ENCODE measurements at regions not wholly inside any gene's neighbourhood (a gene's known extent, or its start where the extent isn't known, plus 50 kb on each side); places are given as distances from the start of the nearest gene placed in this dataset.

DNA sequence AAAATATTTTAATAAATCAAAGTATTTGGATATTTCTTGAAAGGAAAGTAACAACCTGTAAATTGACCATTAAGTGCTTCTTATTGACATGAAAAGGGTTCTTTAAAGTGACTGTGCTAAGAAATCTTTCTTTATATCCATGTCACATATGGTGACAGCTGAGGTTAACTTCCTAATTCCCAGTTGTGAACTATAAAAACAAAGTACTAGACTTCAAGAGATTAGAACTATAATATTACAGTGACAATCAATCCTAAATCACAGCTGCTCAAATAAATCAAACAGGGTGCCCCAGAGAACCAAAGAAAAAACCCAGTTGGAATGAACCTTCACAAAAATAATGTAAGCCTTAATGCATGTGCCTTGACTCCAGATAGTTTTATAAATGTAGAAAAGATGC, 332.6 kb upstream of the PDE4D start:
- TF ChIP-seq ZNF616 (CRISPR knock-in tag; IDR thresholded peaks at IDR 0.05; ENCODE audit: low read depth) (no peak), CBX5 (CRISPR knock-in tag; IDR thresholded peaks at IDR 0.05; ENCODE audit: borderline replicate concordance) (no peak), ZNF350 (CRISPR knock-in tag; IDR thresholded peaks at IDR 0.05; ENCODE audit: borderline replicate concordance, low read depth) (no peak), ZBTB1 (CRISPR knock-in tag; IDR thresholded peaks at IDR 0.05; ENCODE audit: borderline replicate concordance) (no peak), ZNF124 (CRISPR knock-in tag; IDR thresholded peaks at IDR 0.05) (no peak)
- TF ChIP-seq, protein P1, sequence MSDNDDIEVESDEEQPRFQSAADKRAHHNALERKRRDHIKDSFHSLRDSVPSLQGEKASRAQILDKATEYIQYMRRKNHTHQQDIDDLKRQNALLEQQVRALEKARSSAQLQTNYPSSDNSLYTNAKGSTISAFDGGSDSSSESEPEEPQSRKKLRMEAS (IDR thresholded peaks at IDR 0.05) = no peak
- TF ChIP-seq, protein P2, sequence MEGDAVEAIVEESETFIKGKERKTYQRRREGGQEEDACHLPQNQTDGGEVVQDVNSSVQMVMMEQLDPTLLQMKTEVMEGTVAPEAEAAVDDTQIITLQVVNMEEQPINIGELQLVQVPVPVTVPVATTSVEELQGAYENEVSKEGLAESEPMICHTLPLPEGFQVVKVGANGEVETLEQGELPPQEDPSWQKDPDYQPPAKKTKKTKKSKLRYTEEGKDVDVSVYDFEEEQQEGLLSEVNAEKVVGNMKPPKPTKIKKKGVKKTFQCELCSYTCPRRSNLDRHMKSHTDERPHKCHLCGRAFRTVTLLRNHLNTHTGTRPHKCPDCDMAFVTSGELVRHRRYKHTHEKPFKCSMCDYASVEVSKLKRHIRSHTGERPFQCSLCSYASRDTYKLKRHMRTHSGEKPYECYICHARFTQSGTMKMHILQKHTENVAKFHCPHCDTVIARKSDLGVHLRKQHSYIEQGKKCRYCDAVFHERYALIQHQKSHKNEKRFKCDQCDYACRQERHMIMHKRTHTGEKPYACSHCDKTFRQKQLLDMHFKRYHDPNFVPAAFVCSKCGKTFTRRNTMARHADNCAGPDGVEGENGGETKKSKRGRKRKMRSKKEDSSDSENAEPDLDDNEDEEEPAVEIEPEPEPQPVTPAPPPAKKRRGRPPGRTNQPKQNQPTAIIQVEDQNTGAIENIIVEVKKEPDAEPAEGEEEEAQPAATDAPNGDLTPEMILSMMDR (CRISPR knock-in tag; IDR thresholded peaks at IDR 0.05) = no peak
